Endothelial cell of umbilical vein (primary cell): ENCODE measurements at regions not wholly inside any gene's neighbourhood (a gene's known extent, or its start where the extent isn't known, plus 50 kb on each side); places are given as distances from the start of the nearest gene placed in this dataset.

Experiments used
- BruUV-seq: library from RNA; stranded (reverse); fragments of 400-500 nt; replicated peaks from 2 replicates; lab custom pipeline; 2021; lab: Mats Ljungman, UMichigan
- CTCF ChIA-PET: fragments of 300-600, 350-600 bp; sonication (Branson Sonifier 250); formaldehyde crosslinking; loops from one replicate; lab custom pipeline; 2021; ENCODE audit warnings: antibody characterized with exemption, inconsistent platforms; lab: Charles Lee
- POLR2A ChIA-PET: fragments of 300-600, 350-600 bp; sonication (Branson Sonifier 250); formaldehyde crosslinking; loops from one replicate; lab custom pipeline; 2021; ENCODE audit warnings: antibody characterized with exemption, inconsistent platforms; lab: Charles Lee
- DNase-seq: peaks from one replicate; pipeline ENCODE4 v3.0.0-alpha.2; 2011; ENCODE audit warnings: low read depth, low spot score
- FAIRE-seq: peaks from 2 replicates; lab custom pipeline; 2011; peaks lifted over from hg19 to GRCh38; lab: Jason Lieb, UNC
- H2AFZ ChIP-seq: 2 replicates; pipeline ENCODE4 v1.6.0; 2012; ENCODE audit warnings: low read depth, low read length, control low read depth, inconsistent platforms
- H3K27ac ChIP-seq: 2 replicates; pipeline ENCODE4 v1.5.1; 2011; ENCODE audit warnings: low read depth, mild to moderate bottlenecking, control low read depth, low read length, moderate library complexity; ENCODE audit not compliant: insufficient read depth
- H3K27me3 ChIP-seq, 2 experiments: 2 replicates each; pipeline versions ENCODE4 v1.6.0 to v1.6.1; 2011; ENCODE audit warnings: low read length in 2 of 2, mixed read lengths in 1 of 2; ENCODE audit not compliant: control insufficient read depth in 2 of 2, insufficient read depth in 2 of 2
- H3K36me3 ChIP-seq, 2 experiments: 2 replicates in 1 of 2; 3 replicates in 1 of 2; pipeline ENCODE4 v1.5.1; 2011; ENCODE audit warnings: low read length in 2 of 2, mild to moderate bottlenecking in 1 of 2, moderate library complexity in 1 of 2; ENCODE audit not compliant: control insufficient read depth in 2 of 2, insufficient read depth in 2 of 2; ENCODE audit errors: extremely low read depth in 1 of 2
- H3K4me1 ChIP-seq: 3 replicates; pipeline ENCODE4 v1.5.1; 2011; ENCODE audit warnings: mild to moderate bottlenecking, low read length; ENCODE audit not compliant: control insufficient read depth, insufficient read depth; ENCODE audit errors: extremely low read depth
- H3K4me2 ChIP-seq: 2 replicates; pipeline ENCODE4 v1.6.1; 2011; ENCODE audit warnings: low read length, control low read depth, mixed read lengths; ENCODE audit not compliant: insufficient read depth
- H3K4me3 ChIP-seq, 3 experiments: fragments of 200-600 bp in 1 of 3; sonication (generic), shearing (Covaris generic) in 1 of 3; replicated peaks in 1 of 3; 2 replicates each; pipeline ENCODE4 v1.5.1; 2011 to 2016; ENCODE audit warnings: control low read depth in 3 of 3, low read length in 3 of 3, mild to moderate bottlenecking in 2 of 3, inconsistent platforms in 1 of 3, low read depth in 1 of 3, moderate library complexity in 1 of 3; ENCODE audit not compliant: insufficient read depth in 1 of 3
- H3K79me2 ChIP-seq: 2 replicates; pipeline ENCODE4 v1.6.0; 2012; ENCODE audit warnings: low read length, inconsistent platforms; ENCODE audit not compliant: control insufficient read depth, insufficient read depth
- H3K9ac ChIP-seq: replicated peaks from 2 replicates; pipeline ENCODE3; 2011; ENCODE audit warnings: low read length, control low read depth; ENCODE audit not compliant: insufficient read depth; ENCODE audit errors: extremely low read depth
- H3K9me1 ChIP-seq: replicated peaks from 3 replicates; pipeline ENCODE4 v1.6.0; 2011; ENCODE audit warnings: mild to moderate bottlenecking, low read length; ENCODE audit not compliant: control insufficient read depth, insufficient read depth; ENCODE audit errors: extremely low read depth
- H3K9me3 ChIP-seq: replicated peaks from 2 replicates; pipeline ENCODE4 v1.5.1; 2012; ENCODE audit warnings: low read length, inconsistent platforms; ENCODE audit not compliant: control insufficient read depth, insufficient read depth
- H4K20me1 ChIP-seq: replicated peaks from 2 replicates; pipeline ENCODE3; 2011; ENCODE audit warnings: mild to moderate bottlenecking, low read length; ENCODE audit not compliant: control insufficient read depth, insufficient read depth; ENCODE audit errors: extremely low read depth
- CTCF ChIP-seq, 2 donors: IDR thresholded peaks; 1 replicate in 1 of 2; 2 replicates in 1 of 2; pipeline ENCODE4 v1.5.1; 2011; ENCODE audit warnings: low read length in 2 of 2, mild to moderate bottlenecking in 2 of 2, moderate library complexity in 2 of 2, control low read depth in 1 of 2, inconsistent platforms in 1 of 2, low read depth in 1 of 2; ENCODE audit not compliant: insufficient read depth in 1 of 2; ENCODE audit errors: extremely low read depth in 1 of 2
- EZH2 ChIP-seq: IDR thresholded peaks from 2 replicates; pipeline ENCODE4 v1.6.1; 2012; ENCODE audit warnings: borderline replicate concordance, low read depth, mild to moderate bottlenecking, moderate library complexity, low read length, inconsistent platforms; ENCODE audit not compliant: severe bottlenecking
- FOS ChIP-seq: IDR thresholded peaks from 2 replicates; pipeline ENCODE4 v1.6.1; 2011; ENCODE audit warnings: mild to moderate bottlenecking, low read length, moderate library complexity, borderline replicate concordance; ENCODE audit not compliant: insufficient read depth
- GATA2 ChIP-seq: IDR thresholded peaks from 2 replicates; pipeline ENCODE4 v1.7.0; 2011; ENCODE audit warnings: low read depth, mild to moderate bottlenecking, moderate library complexity, mixed read lengths, low read length; ENCODE audit not compliant: insufficient read length, insufficient read depth
- JUN ChIP-seq: IDR thresholded peaks from 2 replicates; pipeline ENCODE4 v1.6.1; 2011; ENCODE audit warnings: borderline replicate concordance, low read depth; ENCODE audit not compliant: insufficient read length, insufficient read depth
- MAX ChIP-seq: IDR thresholded peaks from 2 replicates; pipeline ENCODE4 v1.6.1; 2011; ENCODE audit not compliant: insufficient read depth, insufficient read length
- MYC ChIP-seq: IDR thresholded peaks from one replicate; pipeline ENCODE4 v1.6.1; 2011; ENCODE audit warnings: mild to moderate bottlenecking, low read depth, low read length
- POLR2A ChIP-seq: IDR thresholded peaks from 2 replicates; pipeline ENCODE4 v1.6.1; 2012; ENCODE audit warnings: low read depth, mild to moderate bottlenecking, control low read depth, low read length
- POLR2AphosphoS5 ChIP-seq: IDR thresholded peaks from 2 replicates; pipeline ENCODE4 v1.6.1; 2012; ENCODE audit warnings: low read depth, mild to moderate bottlenecking, control low read depth, low read length, moderate library complexity; ENCODE audit not compliant: insufficient read depth
- dilution Hi-C: fragments of 300-500 bp; cut with MboI; formaldehyde crosslinking; loops from one replicate; pipeline ENCODE4 v1.15.0; 2019; ENCODE audit warnings: low sequenced_read_pairs; ENCODE audit not compliant: extremely low pct_ligation_motif_present
- intact Hi-C: fragments of 100-400 bp; cut with micrococcal nuclease; formaldehyde crosslinking; loops from one replicate; pipeline ENCODE4 v1.10.0; 2022

- Histone ChIP-seq H3K4me2 (no peak overlapping the region), H3K9ac (no peak overlapping the region), H3K27me3 (no peaks in the 10 kb centered on the region), H3K4me3 (no peak overlapping the region), H4K20me1 (no peaks in the 10 kb centered on the region), H3K36me3 (no peaks in the 10 kb centered on the region), H2AFZ (no peak overlapping the region), H3K9me3 (no peaks in the 10 kb centered on the region), H3K79me2 (no peaks in the 10 kb centered on the region), H3K9me1 (no peaks in the 10 kb centered on the region), H3K27ac (no peak overlapping the region), H3K4me1 (no peaks in the 10 kb centered on the region)
- DNase-seq (no peak), FAIRE-seq (no peak)
- POLR2A ChIA-PET, result no interaction called here
- no peak for TF ChIP-seq JUN
- no peak for TF ChIP-seq GATA2
- no peak for TF ChIP-seq CTCF (IDR thresholded peaks at IDR 0.05; ENCODE audit: extremely low read depth in 1 of 2, insufficient read depth in 1 of 2, low read depth in 1 of 2, low read length in 2 of 2)
- TF ChIP-seq MAX, result no peak
- TF ChIP-seq POLR2A, result no peak
- TF ChIP-seq EZH2, result no peak
- no peak for TF ChIP-seq POLR2AphosphoS5
- no peak for TF ChIP-seq MYC
- no peak for TF ChIP-seq FOS
- BruUV-seq, result no TSS peak
- CTCF ChIA-PET, result no interaction called here
- dilution Hi-C loops, result no loop called here
- intact Hi-C loops, result no loop called here
These were observed 336.8 kb downstream of the DIPK2A start for GRCh38 chr3:144308396-144308795.
